ENCODE measurements at regions not wholly inside any gene's neighbourhood (a gene's known extent, or its start where the extent isn't known, plus 50 kb on each side); places are given as distances from the start of the nearest gene placed in this dataset.
A peak's percentile ranks its signal among the peaks of the same experiment; 100 is the strongest.

GRCh38 chr22:42327462-42328129 lies 57.1 kb upstream of the TCF20 start:
- TF ChIP-seq EGR1 (IDR thresholded peaks at IDR 0.05) (no peak), FOXM1 (IDR thresholded peaks at IDR 0.05; ENCODE audit: borderline replicate concordance, low read depth) (no peak), NFIC (IDR thresholded peaks at IDR 0.05) (no peak), REST (IDR thresholded peaks at IDR 0.05; ENCODE audit: low read depth) (no peak), MAX (IDR thresholded peaks at IDR 0.05) (no peak)

GRCh38 chr22:42326801-42327200 lies 56.3 kb upstream of the TCF20 start:
- TF ChIP-seq, protein P1, sequence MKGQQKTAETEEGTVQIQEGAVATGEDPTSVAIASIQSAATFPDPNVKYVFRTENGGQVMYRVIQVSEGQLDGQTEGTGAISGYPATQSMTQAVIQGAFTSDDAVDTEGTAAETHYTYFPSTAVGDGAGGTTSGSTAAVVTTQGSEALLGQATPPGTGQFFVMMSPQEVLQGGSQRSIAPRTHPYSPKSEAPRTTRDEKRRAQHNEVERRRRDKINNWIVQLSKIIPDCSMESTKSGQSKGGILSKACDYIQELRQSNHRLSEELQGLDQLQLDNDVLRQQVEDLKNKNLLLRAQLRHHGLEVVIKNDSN (IDR thresholded peaks at IDR 0.05), result no peak
- no peak for TF ChIP-seq EP300 (IDR thresholded peaks at IDR 0.05; ENCODE audit: borderline replicate concordance)
- no peak for TF ChIP-seq YY1 (IDR thresholded peaks at IDR 0.05; ENCODE audit: low read depth)
- no peak for TF ChIP-seq TCF12 (IDR thresholded peaks at IDR 0.05; ENCODE audit: low read depth)
- no peak for TF ChIP-seq TEAD4 (IDR thresholded peaks at IDR 0.05)
- no peak for TF ChIP-seq NFIC (IDR thresholded peaks at IDR 0.05)
- no peak for TF ChIP-seq TAF1 (IDR thresholded peaks at IDR 0.05; ENCODE audit: low read depth)
- no peak for TF ChIP-seq EGR1 (IDR thresholded peaks at IDR 0.05)
- no peak for TF ChIP-seq MAX (IDR thresholded peaks at IDR 0.05)
- no peak for TF ChIP-seq REST (IDR thresholded peaks at IDR 0.05; ENCODE audit: low read depth)
- no peak for TF ChIP-seq CREB1 (IDR thresholded peaks at IDR 0.05; ENCODE audit: low read depth)
- TF ChIP-seq FOXM1 (IDR thresholded peaks at IDR 0.05; ENCODE audit: borderline replicate concordance, low read depth), result no peak
- no peak for TF ChIP-seq ZBTB7A (IDR thresholded peaks at IDR 0.05; ENCODE audit: low read depth)
- TF ChIP-seq CEBPB (IDR thresholded peaks at IDR 0.05), result no peak
- no peak for TF ChIP-seq RAD21 (IDR thresholded peaks at IDR 0.05; ENCODE audit: low read depth)

DNA sequence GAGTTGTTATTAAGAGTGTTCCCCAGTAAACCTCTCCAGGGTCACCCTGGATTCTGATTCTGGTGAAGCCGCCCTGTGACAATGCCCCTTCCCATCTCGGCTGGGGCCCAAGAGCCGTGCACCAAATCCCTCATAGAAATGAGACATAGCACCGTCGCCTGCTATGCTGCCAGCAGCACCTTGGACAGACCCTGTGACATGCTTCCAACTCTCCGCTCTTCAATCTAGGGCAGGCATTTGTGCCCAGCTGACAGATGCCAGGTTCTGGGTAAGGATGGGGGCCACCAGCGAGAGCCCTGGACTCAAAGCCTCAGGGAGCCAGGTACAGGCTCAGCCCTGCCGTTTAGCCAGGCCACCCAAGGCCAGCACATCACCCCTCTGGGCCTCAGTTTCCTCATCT lies 55.8 kb upstream of the TCF20 start:
- TF ChIP-seq TEAD4 (IDR thresholded peaks at IDR 0.05), result no peak
- TF ChIP-seq EGR1 (IDR thresholded peaks at IDR 0.05), result no peak
- no peak for TF ChIP-seq EP300 (IDR thresholded peaks at IDR 0.05; ENCODE audit: borderline replicate concordance)
- TF ChIP-seq NFIC (IDR thresholded peaks at IDR 0.05), result no peak
- peak; percentile 73 for TF ChIP-seq REST (IDR thresholded peaks at IDR 0.05; ENCODE audit: low read depth)

GRCh38 chr22:42324990-42325710 lies 54.7 kb upstream of the TCF20 start:
- TF ChIP-seq, protein P1 (IDR thresholded peaks at IDR 0.05), result peak; percentile 70
- TF ChIP-seq EP300 (IDR thresholded peaks at IDR 0.05; ENCODE audit: borderline replicate concordance) (peak; percentile 19; the same call in 1 of the 2 replicates), REST (IDR thresholded peaks at IDR 0.05; ENCODE audit: low read depth) (no peak), MAX (IDR thresholded peaks at IDR 0.05) (peak; percentile 67; the same call in 1 of the 2 replicates), NFIC (IDR thresholded peaks at IDR 0.05) (peak; percentile 89), TCF12 (IDR thresholded peaks at IDR 0.05; ENCODE audit: low read depth) (peak; percentile 58), EGR1 (IDR thresholded peaks at IDR 0.05) (no peak)
